Panc1 (cell line): ENCODE measurements at regions not wholly inside any gene's neighbourhood (a gene's known extent, or its start where the extent isn't known, plus 50 kb on each side); places are given as distances from the start of the nearest gene placed in this dataset.

Source experiments
- ATAC-seq: fragments of 200-7000 bp; cut with Tn5 transposase; 2 replicates; pipeline ENCODE4 v1.9.1; 2020; ENCODE audit warnings: mild to moderate bottlenecking, moderate library complexity
- BruUV-seq: library from RNA; stranded (reverse); fragments of 400-500 nt; replicated peaks from 2 replicates; lab custom pipeline; 2021; lab: Mats Ljungman, UMichigan
- CTCF ChIA-PET: fragments of 300-600 bp; sonication (Branson Sonifier 250); formaldehyde crosslinking; loops from one replicate; lab custom pipeline; 2022; ENCODE audit warnings: antibody characterized with exemption; lab: Charles Lee
- POLR2A ChIA-PET: fragments of 300-600 bp; sonication (Branson Sonifier 250); formaldehyde crosslinking; loops from one replicate; lab custom pipeline; 2022; ENCODE audit warnings: antibody characterized with exemption; lab: Charles Lee
- DNase-seq: peaks from one replicate; pipeline ENCODE4 v3.0.0-alpha.2; 2010; ENCODE audit warnings: low read depth, low spot score
- H3K27ac ChIP-seq: 2 replicates; pipeline ENCODE4 v1.5.1; 2011; ENCODE audit warnings: mild to moderate bottlenecking, low read length, inconsistent platforms
- H3K27me3 ChIP-seq: fragments of 200-500 bp; sonication (Bioruptor generic); 2 replicates; pipeline ENCODE4 v1.6.0; 2014; ENCODE audit warnings: low read length, inconsistent platforms; ENCODE audit not compliant: control insufficient read depth, insufficient read depth
- H3K36me3 ChIP-seq: fragments of 200-500 bp; sonication (Bioruptor generic); 2 replicates; pipeline ENCODE4 v1.5.1; 2014; ENCODE audit warnings: inconsistent platforms, mild to moderate bottlenecking, low read length, moderate library complexity; ENCODE audit not compliant: control insufficient read depth, insufficient read depth
- H3K4me1 ChIP-seq: 2 replicates; pipeline ENCODE4 v1.5.1; 2011; ENCODE audit warnings: inconsistent platforms, mild to moderate bottlenecking, low read length, moderate library complexity; ENCODE audit not compliant: control insufficient read depth, insufficient read depth
- H3K4me3 ChIP-seq, 2 experiments: 2 replicates each; pipeline ENCODE4 v1.5.1; 2011 to 2012; ENCODE audit warnings: low read depth in 2 of 2, low read length in 2 of 2, mild to moderate bottlenecking in 2 of 2, inconsistent platforms in 1 of 2, moderate library complexity in 1 of 2
- H3K9me3 ChIP-seq: fragments of 200-500 bp; sonication (Bioruptor generic); 2 replicates; pipeline ENCODE4 v1.5.1; 2014; ENCODE audit warnings: low read depth, mild to moderate bottlenecking, inconsistent platforms, low read length, moderate library complexity; ENCODE audit not compliant: control insufficient read depth, insufficient read depth
- POLR2AphosphoS5 ChIP-seq: IDR thresholded peaks from 2 replicates; pipeline ENCODE4 v1.6.1; 2012; ENCODE audit warnings: mild to moderate bottlenecking, low read depth, low read length, moderate library complexity
- SIN3A ChIP-seq: IDR thresholded peaks from 2 replicates; pipeline ENCODE4 v1.6.1; 2012; ENCODE audit warnings: low read depth, mild to moderate bottlenecking, low read length, moderate library complexity, borderline replicate concordance; ENCODE audit not compliant: insufficient read depth
- TCF7L2 ChIP-seq: IDR thresholded peaks from 2 replicates; pipeline ENCODE4 v1.6.1; 2011; ENCODE audit warnings: mild to moderate bottlenecking, low read depth, low read length, inconsistent platforms
- in situ Hi-C: cut with HindIII; loops from 2 replicates; pipeline ENCODE4 v1.10.0; 2016; ENCODE audit warnings: low sequenced_read_pairs, low pct_unique_long_range_greater_than_20kb
- intact Hi-C: fragments of 100-400 bp; cut with micrococcal nuclease; formaldehyde crosslinking; loops from one replicate; pipeline ENCODE4 v1.10.0; 2022; ENCODE audit not compliant: unreplicated experiment
- TF ChIP-seq, protein P1 (sequence below): fragments of 450-650 bp; IDR thresholded peaks from 2 replicates; pipeline ENCODE4 v1.5.1; 2017; ENCODE audit warnings: mild to moderate bottlenecking
- TF ChIP-seq, protein P2 (sequence below), 2 experiments: IDR thresholded peaks; 2 replicates each; pipeline ENCODE4 v1.6.1; 2011 to 2012; ENCODE audit warnings: low read depth in 2 of 2, control low read depth in 1 of 2, low read length in 1 of 2, mild to moderate bottlenecking in 1 of 2, moderate library complexity in 1 of 2; ENCODE audit not compliant: insufficient read depth in 1 of 2

DNA sequence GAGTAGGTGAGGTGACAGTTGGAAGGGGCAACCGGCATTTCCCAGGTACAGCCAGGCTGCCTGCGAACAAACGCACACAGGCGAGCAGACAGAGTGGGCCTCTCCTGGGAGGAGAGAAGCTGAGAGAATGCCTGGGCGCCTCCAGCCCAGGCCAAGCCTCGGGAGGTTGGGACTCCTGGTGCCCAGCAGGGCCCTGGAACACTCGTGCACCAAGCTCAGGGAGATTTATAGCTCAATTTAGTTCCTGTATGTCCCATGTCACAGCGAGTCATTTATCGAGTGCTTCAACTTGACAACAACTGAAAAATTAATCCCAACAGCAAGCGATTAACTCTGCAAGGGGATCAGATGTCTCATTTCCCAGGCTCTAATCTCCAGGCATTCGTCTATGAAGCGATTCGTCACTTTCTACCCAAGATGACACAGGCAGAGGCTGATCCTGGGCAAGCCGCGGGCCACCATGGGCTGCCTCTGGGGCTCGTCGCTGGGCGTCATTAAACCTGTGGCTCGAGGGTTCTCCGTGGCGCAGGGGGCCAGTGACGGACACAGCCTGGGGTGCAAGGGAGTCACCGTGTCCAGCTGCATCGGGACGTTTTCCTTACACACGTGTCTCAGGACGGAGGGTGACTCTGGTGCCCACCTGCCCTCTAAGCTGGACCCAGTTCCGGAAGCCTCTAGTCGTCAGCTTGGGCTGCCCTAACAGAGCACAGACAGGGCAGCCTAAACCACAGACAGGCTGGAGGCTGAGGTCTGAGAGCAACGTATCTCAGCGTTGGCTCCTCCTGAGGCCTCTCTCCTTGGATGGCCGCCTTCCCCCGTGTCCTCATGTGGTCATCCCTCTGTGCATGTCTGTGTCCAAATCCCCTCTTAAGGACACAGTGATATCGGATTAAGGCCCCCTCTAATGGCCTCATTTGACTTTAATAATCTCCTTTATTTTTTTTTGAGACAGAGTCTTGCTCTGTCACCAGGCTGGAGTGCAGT is 154.1 kb downstream of the CTTN start:
- BruUV-seq: no TSS peak
- Histone ChIP-seq H3K27ac (no peak overlapping the region), H3K4me1 (peaks cover 6% of the 10 kb centered on the region), H3K36me3 (no peaks in the 10 kb centered on the region), H3K4me3 (no peak overlapping the region), H3K9me3 (no peaks in the 10 kb centered on the region), H3K27me3 (no peaks in the 10 kb centered on the region)
- ATAC-seq: no peak
- CTCF ChIA-PET: no interaction called here
- POLR2A ChIA-PET: no interaction called here
- in situ Hi-C loops (no loop called here), intact Hi-C loops (no loop called here)
- TF ChIP-seq TCF7L2: no peak
- TF ChIP-seq, protein P1, sequence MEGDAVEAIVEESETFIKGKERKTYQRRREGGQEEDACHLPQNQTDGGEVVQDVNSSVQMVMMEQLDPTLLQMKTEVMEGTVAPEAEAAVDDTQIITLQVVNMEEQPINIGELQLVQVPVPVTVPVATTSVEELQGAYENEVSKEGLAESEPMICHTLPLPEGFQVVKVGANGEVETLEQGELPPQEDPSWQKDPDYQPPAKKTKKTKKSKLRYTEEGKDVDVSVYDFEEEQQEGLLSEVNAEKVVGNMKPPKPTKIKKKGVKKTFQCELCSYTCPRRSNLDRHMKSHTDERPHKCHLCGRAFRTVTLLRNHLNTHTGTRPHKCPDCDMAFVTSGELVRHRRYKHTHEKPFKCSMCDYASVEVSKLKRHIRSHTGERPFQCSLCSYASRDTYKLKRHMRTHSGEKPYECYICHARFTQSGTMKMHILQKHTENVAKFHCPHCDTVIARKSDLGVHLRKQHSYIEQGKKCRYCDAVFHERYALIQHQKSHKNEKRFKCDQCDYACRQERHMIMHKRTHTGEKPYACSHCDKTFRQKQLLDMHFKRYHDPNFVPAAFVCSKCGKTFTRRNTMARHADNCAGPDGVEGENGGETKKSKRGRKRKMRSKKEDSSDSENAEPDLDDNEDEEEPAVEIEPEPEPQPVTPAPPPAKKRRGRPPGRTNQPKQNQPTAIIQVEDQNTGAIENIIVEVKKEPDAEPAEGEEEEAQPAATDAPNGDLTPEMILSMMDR: no peak
- no peak for TF ChIP-seq POLR2AphosphoS5
- no peak for TF ChIP-seq SIN3A
- TF ChIP-seq, protein P2, sequence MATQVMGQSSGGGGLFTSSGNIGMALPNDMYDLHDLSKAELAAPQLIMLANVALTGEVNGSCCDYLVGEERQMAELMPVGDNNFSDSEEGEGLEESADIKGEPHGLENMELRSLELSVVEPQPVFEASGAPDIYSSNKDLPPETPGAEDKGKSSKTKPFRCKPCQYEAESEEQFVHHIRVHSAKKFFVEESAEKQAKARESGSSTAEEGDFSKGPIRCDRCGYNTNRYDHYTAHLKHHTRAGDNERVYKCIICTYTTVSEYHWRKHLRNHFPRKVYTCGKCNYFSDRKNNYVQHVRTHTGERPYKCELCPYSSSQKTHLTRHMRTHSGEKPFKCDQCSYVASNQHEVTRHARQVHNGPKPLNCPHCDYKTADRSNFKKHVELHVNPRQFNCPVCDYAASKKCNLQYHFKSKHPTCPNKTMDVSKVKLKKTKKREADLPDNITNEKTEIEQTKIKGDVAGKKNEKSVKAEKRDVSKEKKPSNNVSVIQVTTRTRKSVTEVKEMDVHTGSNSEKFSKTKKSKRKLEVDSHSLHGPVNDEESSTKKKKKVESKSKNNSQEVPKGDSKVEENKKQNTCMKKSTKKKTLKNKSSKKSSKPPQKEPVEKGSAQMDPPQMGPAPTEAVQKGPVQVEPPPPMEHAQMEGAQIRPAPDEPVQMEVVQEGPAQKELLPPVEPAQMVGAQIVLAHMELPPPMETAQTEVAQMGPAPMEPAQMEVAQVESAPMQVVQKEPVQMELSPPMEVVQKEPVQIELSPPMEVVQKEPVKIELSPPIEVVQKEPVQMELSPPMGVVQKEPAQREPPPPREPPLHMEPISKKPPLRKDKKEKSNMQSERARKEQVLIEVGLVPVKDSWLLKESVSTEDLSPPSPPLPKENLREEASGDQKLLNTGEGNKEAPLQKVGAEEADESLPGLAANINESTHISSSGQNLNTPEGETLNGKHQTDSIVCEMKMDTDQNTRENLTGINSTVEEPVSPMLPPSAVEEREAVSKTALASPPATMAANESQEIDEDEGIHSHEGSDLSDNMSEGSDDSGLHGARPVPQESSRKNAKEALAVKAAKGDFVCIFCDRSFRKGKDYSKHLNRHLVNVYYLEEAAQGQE (IDR thresholded peaks at IDR 0.05; ENCODE audit: insufficient read depth in 1 of 2, low read depth in 2 of 2, low read length in 1 of 2): no peak
- no peak for DNase-seq

DNA sequence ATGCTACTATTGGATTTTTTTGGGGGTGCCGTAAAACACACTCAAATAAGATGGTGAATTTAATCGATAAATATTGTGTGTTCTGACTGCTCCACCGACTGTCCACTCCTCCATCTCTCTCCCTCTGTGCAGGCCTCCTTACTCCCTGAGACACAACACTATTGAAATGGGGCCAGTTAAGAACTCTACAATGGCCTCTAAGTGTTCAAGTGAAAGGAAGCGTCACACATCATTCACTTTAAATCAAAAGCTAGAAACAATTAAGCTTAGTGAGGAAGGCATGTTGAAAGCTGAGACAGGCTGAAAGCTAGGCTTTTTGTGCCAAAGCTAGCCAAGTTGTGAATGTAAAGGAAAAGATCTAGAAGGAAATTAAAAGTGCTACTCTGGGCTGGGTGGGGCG is 156.7 kb downstream of the CTTN start:
- ATAC-seq (no peak), DNase-seq (no peak)
- no peaks in the 10 kb centered on the region for H3K27me3 ChIP-seq
- intact Hi-C loops: no loop called here
- in situ Hi-C loops: no loop called here
- ChIA-PET POLR2A (no interaction called here), CTCF (no interaction called here)
- no peak overlapping the region for H3K4me3 ChIP-seq
- peaks cover 11% of the 10 kb centered on the region for H3K4me1 ChIP-seq
- BruUV-seq: no TSS peak
- TF ChIP-seq, protein P1: no peak
- no peak for TF ChIP-seq TCF7L2
- TF ChIP-seq SIN3A: no peak
- TF ChIP-seq POLR2AphosphoS5: no peak
- TF ChIP-seq, protein P2 (IDR thresholded peaks at IDR 0.05; ENCODE audit: insufficient read depth in 1 of 2, low read depth in 2 of 2, low read length in 1 of 2): no peak
- no peaks in the 10 kb centered on the region for H3K36me3 ChIP-seq
- no peak overlapping the region for H3K27ac ChIP-seq
- H3K9me3 ChIP-seq: no peaks in the 10 kb centered on the region
